ENCODE measurements at regions not wholly inside any gene's neighbourhood (a gene's known extent, or its start where the extent isn't known, plus 50 kb on each side); places are given as distances from the start of the nearest gene placed in this dataset.

DNA sequence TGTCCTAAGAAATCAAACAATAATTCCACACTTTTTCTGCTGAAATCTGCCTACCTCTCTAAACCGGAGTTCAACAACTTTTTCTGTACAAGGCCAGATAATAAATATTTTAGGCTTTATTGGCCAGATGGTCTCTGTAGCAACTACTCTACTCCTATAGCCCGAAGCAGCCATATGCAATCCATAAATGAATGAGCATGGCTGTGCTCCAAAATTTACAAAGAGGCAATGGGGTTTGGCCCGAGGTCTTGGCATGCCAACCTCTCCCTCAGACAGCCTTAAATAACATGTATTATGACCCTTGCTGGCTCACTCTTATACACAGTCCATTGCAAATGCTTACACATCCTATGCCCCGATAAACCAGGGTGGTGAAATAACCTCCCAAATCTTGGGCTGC, 98.6 kb upstream of the GPM6A start:
- ATAC-seq (ENCODE audit: low read depth) (no peak), DNase-seq (no peak)
- ChIA-PET CTCF (no interaction called here), POLR2A (no interaction called here)
- H3K4me3 Mint-ChIP-seq, result no peak overlapping the region
- TF ChIP-seq, protein P1, sequence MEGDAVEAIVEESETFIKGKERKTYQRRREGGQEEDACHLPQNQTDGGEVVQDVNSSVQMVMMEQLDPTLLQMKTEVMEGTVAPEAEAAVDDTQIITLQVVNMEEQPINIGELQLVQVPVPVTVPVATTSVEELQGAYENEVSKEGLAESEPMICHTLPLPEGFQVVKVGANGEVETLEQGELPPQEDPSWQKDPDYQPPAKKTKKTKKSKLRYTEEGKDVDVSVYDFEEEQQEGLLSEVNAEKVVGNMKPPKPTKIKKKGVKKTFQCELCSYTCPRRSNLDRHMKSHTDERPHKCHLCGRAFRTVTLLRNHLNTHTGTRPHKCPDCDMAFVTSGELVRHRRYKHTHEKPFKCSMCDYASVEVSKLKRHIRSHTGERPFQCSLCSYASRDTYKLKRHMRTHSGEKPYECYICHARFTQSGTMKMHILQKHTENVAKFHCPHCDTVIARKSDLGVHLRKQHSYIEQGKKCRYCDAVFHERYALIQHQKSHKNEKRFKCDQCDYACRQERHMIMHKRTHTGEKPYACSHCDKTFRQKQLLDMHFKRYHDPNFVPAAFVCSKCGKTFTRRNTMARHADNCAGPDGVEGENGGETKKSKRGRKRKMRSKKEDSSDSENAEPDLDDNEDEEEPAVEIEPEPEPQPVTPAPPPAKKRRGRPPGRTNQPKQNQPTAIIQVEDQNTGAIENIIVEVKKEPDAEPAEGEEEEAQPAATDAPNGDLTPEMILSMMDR (IDR thresholded peaks at IDR 0.05), result no peak
- no peaks in the 10 kb centered on the region for H3K4me1 Mint-ChIP-seq
- no peaks in the 10 kb centered on the region for H3K27me3 Mint-ChIP-seq
- no peaks in the 10 kb centered on the region for H3K36me3 Mint-ChIP-seq (ENCODE audit: low read depth)
- intact Hi-C loops (cut with micrococcal nuclease), result no loop called here
- H3K27ac Mint-ChIP-seq, result no peak overlapping the region
- H3K9me3 Mint-ChIP-seq, result no peaks in the 10 kb centered on the region

DNA sequence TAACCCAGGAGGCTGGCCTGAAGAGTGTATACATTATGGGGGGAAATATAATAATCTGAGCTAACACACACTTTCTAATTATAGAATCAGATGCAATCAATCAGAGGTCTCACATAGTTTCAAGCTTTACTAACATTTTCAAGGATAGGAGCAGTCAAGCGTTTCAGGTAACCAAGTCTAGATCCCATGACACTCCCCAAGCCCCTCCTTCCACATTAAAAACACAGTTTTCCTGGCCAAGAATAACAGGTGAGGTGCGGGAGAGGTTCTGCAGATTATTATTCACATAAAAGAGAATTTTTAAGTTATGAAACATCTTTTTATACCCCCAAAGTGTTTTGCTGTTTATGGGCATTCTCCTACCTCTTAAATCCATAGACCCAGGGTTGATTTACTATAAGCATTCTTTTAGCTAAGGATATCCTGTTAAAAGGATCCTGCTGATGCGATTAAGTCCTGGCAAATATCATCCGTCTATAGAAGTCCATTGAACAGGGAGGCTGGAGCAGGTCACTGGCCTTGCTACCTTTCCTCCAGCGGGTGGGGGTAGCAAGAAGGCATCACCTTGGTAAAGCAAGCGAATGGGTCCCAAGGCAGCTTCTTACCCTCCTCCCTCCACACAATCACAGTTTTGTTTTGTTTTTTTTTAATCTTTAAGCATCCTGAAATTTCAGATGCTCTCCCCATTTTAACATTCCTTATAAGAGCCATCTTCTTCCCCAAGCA, 104.7 kb upstream of the GPM6A start:
- TF ChIP-seq, protein P1 (IDR thresholded peaks at IDR 0.05), result no peak
- no peaks in the 10 kb centered on the region for H3K9me3 Mint-ChIP-seq
- no peak for ATAC-seq (ENCODE audit: low read depth)
- no peak for DNase-seq
- no peaks in the 10 kb centered on the region for H3K4me1 Mint-ChIP-seq
- H3K4me3 Mint-ChIP-seq, result no peak overlapping the region
- CTCF ChIA-PET, result no interaction called here
- intact Hi-C loops (cut with micrococcal nuclease), result no loop called here
- no peaks in the 10 kb centered on the region for H3K27me3 Mint-ChIP-seq
- H3K36me3 Mint-ChIP-seq (ENCODE audit: low read depth), result no peaks in the 10 kb centered on the region
- no peak overlapping the region for H3K27ac Mint-ChIP-seq
- POLR2A ChIA-PET, result no interaction called here

DNA sequence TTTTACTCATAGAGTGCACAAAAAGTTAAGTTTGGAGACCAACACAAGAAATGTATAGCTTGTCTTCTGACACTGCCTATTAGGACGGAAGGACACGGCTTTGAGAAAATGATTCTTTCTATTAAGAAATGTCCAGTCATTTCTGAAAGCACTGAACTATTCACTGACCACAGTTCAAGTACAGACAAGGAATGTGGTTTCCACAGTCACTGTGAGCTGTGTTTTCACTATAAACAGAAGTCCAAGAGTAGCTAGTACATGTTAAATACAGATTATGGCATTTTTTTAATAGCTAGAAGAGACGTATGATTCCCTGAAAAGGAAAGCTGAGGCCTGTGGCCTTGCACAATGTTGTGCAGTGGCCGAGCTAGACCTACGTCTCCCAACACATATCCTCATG, 115.1 kb upstream of the GPM6A start:
- H3K4me3 Mint-ChIP-seq, result no peak overlapping the region
- intact Hi-C loops (cut with micrococcal nuclease), result no loop called here
- ATAC-seq (ENCODE audit: low read depth), result no peak
- TF ChIP-seq, protein P1 (IDR thresholded peaks at IDR 0.05), result no peak
- no peaks in the 10 kb centered on the region for H3K9me3 Mint-ChIP-seq
- no peaks in the 10 kb centered on the region for H3K27me3 Mint-ChIP-seq
- ChIA-PET CTCF (no interaction called here), POLR2A (no interaction called here)
- DNase-seq, result no peak
- no peaks in the 10 kb centered on the region for H3K36me3 Mint-ChIP-seq (ENCODE audit: low read depth)
- H3K27ac Mint-ChIP-seq, result no peak overlapping the region
- H3K4me1 Mint-ChIP-seq, result no peaks in the 10 kb centered on the region

DNA sequence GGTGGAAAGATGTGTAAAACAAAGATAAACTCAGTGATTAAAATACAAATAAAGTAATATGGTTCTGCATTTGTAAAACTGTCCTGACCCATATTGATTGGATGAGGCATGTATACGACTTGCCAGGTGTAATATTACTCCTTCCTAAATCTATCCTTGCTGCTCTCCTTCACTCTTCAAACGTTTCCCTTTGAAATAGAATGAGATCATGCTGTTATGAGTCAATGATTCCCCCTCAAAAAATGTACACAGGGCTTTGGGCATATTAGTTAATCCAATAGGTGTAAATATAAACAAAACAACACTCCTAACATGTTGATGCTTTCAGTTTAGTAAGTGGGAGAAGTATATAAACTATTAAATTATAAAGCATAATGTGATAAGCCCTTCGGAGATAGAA, 117.4 kb upstream of the GPM6A start:
- no peak for DNase-seq
- Mint-ChIP-seq H3K27me3 (no peaks in the 10 kb centered on the region), H3K4me3 (no peak overlapping the region), H3K4me1 (no peaks in the 10 kb centered on the region), H3K27ac (no peak overlapping the region), H3K36me3 (ENCODE audit: low read depth) (no peaks in the 10 kb centered on the region), H3K9me3 (no peaks in the 10 kb centered on the region)
- ChIA-PET POLR2A (no interaction called here), CTCF (no interaction called here)
- TF ChIP-seq, protein P1 (IDR thresholded peaks at IDR 0.05), result no peak
- no peak for ATAC-seq (ENCODE audit: low read depth)
- intact Hi-C loops (cut with micrococcal nuclease), result no loop called here

DNA sequence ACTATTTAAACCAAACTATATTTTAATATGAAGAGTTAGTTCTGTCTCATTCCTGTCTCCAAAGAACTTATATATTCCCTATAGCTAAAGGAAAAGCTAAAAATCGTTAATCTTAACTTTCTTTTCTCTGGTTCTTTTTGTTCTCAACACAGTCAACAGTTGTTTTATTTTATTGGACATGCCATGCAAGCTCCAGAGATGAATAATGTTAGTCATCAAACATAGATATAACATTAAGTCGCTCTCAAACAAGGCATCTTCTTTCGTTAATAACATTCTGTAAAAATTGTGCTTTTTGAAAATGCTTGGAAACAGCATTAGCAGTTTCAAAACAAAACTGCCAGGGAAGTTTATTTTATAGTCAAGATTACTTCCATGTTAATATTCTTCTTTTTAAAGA, 117.9 kb upstream of the GPM6A start:
- no peaks in the 10 kb centered on the region for H3K9me3 Mint-ChIP-seq

More for the DNA sequence above, 117.9 kb upstream of the GPM6A start:
- DNase-seq (no peak), ATAC-seq (ENCODE audit: low read depth) (no peak)
- no peaks in the 10 kb centered on the region for H3K4me1 Mint-ChIP-seq
- no peaks in the 10 kb centered on the region for H3K36me3 Mint-ChIP-seq (ENCODE audit: low read depth)
- CTCF ChIA-PET, result no interaction called here
- TF ChIP-seq, protein P1 (IDR thresholded peaks at IDR 0.05), result no peak
- intact Hi-C loops (cut with micrococcal nuclease), result no loop called here
- no peak overlapping the region for H3K4me3 Mint-ChIP-seq
- H3K27ac Mint-ChIP-seq, result no peak overlapping the region
- H3K27me3 Mint-ChIP-seq, result no peaks in the 10 kb centered on the region
- POLR2A ChIA-PET, result no interaction called here

Data from activated B cell treated with CpG ODN at 0.5 μM for 24 hours (primary cell).